NCI-H526 treated with DMSO at 0.1 percent for 48 hours (cell line): ENCODE measurements at regions not wholly inside any gene's neighbourhood (a gene's known extent, or its start where the extent isn't known, plus 50 kb on each side); places are given as distances from the start of the nearest gene placed in this dataset.

ENCODE experiments used
- DNase-seq: peaks from one replicate; lab custom pipeline; 2025; lab: John Stamatoyannopoulos, UW

DNA sequence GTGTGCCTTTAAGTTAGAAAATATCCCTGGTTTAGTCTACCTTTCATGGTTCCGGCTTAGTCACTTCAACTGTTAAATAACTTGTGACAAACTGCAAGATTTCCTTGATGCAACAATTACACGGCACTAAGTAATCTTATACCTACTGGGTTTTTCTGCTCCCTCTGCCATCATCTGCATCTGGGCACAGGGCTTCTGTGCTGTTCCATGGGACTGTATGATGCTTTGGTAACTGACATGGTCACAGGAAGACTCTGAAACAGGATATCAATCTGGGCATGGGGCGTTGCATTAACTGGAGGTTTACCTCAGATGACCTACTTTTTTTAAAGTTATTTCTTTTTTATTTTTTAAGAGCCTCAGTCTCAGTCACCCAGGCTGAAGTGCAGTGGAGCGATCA is 365.4 kb downstream of the SS18 start:
- DNase-seq = no peak

- no peak for DNase-seq
Measured at GRCh38 chr18:25724121-25724520, 366.3 kb downstream of the SS18 start.

- DNase-seq = no peak
Measured at GRCh38 chr18:25713103-25713502, 361.1 kb upstream of the ZNF521 start.

DNA sequence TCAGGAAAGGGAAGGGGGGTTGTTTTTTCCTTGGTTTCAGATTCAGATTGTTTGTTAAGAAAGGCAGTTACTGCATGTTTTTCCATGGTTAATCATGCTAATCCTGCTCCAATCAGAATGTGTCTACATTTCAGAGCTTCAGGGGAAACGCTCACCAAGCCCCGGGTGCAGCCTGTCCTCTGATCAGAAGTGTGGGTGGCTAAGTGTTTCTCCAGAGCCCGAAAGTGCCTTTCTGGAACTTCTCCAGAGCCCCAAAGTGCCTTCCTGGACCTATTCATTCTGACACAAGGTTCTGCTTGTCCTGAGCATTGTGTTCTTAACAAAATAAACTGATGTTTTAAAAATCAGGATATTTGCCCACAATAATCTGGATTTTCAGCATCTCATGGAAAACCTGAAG is 359.0 kb upstream of the ZNF521 start:
- DNase-seq = no peak

DNA sequence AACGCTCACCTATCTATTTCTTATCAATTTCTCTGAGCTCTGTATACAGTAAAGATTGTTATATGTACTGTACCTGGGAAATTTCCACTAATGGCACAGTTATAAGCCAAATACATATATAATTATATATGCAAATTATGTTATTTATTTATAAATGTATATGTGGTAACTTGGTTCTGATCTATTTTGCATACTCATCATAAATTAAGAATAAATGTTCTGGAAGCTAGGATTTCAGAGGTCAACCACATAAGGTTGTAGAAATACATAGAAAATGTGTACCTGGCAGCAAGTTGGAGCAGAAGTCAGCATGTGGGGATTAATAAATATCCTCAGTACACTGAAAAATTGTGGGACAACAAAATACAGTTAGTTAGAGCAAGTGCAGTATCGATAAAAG is 353.7 kb upstream of the ZNF521 start:
- no peak for DNase-seq

- no peak for DNase-seq
Measured at GRCh38 chr18:25704494-25704893, 352.5 kb upstream of the ZNF521 start.

DNA sequence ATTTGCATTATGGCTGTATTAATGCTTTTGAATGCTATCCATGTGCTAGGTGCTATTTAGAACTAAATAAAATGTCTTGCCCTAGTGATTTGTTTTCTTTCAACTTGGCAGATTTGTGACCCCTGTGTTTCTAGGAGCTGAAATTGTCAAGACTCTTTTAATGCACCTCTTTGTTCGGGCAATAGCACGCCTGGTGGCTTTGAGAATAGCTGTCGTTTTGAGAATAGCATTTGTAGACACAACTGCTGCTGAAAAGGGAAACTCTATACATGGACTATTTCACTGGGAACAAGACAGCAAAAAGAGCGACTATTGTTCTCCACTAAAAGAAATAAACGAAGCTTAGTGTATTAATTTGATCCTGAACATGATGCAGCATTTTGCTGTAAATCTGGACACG is 352.1 kb upstream of the ZNF521 start:
- DNase-seq = no peak

DNA sequence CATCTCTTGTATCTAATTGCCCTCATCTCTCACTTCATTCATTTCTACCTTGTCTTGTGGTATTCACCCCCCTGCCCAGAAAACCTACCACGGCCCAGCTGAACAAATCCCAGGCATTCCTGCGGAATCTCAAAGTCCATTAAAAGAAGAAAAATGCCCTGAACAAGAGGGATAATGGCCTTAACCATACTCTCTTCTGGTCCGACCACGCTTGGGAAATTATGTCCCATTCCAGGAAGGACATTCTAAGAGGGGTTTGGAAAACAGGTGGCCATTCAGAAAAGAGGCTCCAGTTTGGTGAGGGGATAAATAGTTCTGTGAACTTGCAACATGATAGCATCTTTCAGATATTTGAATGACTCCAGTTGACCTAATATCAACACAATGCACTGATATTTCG is 349.9 kb upstream of the ZNF521 start:
- DNase-seq = no peak

DNA sequence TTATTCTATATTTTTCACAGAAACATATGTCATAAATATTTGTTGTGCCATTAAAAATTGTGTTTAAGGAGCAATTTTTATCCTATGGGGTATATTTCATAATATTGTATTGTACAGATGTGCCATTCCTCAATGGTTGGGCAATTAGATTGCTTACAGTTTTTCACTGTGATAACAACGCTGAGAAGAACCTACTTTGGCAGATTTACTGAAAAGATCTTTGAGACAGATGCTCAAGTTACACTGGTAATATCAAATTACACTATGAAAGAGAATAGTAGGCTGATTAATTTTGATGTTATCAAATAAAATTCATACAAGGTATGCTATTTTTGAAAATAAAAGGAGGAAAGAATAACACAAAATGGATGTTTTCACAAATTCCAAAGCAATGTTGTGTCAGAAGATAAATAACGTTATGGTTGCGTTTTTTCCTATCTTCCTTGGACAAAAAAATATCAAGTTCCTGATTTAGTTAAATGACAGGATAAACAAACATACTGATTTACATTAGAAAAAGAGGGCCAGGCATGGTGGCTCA is 335.1 kb upstream of the ZNF521 start:
- DNase-seq = no peak

DNA sequence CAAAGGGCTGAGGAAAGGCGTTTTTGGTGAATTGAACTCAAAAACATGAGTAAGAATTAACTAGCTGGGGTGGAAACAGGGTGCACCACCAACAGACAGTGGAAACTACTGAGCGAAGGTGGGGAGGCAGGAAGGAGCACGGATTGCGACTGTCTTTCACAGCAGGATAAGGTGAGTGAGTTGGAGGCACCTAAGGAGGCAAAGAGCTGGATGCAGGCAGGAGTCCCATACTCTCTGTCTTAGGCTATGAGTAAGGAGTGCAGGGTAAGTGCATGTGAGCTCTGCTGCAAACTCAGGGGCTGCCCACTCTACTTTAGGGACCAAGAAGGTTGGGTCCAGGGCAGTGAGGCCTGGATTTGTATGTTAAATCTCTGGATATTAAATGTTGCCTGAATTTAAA is 333.1 kb upstream of the ZNF521 start:
- DNase-seq = no peak

GRCh38 chr18:25679491-25679890 is 327.5 kb upstream of the ZNF521 start:
- no peak for DNase-seq

- DNase-seq = no peak
Measured at GRCh38 chr18:25678221-25678620, 326.3 kb upstream of the ZNF521 start.

DNA sequence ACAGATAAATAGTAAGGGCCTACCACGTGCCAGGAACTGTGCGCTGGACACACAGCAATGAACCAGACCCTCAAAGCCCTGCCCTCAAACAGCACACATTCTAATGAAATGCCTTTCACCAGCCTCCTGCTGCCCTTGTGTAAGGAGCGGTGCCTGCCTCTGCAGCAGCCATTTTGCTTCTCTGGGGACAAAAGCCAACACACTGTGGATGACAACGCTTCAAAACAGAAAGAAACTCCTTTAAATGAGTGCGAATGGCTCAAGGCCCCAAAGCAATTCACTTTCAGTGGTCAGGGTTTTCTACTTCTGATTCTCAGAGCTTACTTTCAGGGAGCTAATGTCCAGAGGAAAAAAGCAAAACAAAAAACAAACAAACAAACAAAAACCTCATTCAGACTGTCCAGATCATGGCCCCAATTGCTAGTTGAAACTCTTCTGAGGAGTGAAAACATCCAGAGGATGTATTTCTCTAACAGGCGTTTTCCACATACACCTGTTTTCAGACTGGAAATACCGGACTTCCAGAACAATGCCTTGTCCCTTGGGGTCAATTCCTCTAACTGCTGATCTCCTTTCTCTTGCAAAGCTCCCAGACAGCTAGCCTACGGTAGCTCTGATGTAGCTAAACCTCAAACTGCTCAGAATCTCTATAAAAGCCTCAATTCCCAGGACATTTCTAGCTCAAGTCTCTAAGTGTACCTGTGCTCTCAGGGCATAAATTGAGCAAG is 323.3 kb upstream of the ZNF521 start:
- DNase-seq = no peak

DNA sequence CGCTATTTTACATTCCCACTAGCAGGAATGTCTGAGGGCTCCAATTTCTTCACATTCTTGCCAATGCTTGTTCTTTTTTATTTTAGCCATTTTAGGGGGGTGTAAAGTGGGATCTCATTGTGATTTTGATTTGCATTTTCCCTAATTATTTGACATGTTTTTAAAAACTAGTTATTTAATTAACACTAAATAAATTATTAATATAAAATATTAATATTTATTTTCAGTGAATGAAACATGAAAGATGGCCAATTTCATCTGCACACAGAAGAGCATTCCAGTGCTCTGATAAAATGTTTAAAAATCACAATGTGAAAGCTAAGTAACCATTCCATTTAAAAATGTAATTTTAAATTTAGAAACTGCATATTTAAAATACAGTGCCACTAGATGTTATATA is 322.2 kb upstream of the ZNF521 start:
- no peak for DNase-seq

DNA sequence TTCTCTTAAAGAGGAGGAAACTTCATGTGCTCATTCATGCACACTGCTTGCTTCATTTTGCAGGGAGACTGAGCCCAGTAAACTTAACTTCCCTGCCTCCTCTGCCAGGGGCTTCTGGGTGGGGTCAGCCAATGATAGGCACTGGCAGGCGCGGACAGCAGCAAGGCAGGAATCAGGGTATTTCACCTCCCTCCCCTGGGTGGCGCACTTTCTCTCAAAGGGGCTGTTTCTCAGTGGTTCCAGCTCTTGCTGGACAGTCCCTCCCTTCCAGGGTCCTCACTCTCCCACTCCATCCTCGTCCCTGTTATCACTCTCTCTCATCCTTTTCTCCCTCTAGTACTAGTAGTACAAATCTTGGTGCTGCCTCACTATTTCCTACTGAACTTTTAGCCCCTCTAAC is 320.5 kb upstream of the ZNF521 start:
- DNase-seq = no peak

DNA sequence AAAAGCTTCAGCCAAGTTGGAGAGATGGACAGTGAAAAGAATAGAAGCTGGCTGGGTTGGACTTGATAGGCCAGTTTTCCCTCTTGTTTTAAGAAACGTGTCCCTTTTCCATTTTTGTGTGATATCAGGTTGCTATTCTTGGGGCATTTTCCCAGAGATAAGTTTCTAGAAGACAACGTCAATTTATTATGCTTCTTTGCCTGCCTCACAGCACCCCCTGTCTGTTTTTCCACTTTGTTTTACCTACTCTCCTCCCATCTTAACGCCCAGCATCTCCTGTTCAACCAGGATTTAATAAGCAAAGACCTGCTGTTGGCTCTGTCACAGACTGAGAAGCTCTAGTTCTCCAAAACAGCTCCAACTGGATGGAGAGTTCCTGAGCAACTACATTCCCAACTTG is 317.8 kb upstream of the ZNF521 start:
- no peak for DNase-seq

- no peak for DNase-seq
Measured at GRCh38 chr18:25662272-25662671, 310.3 kb upstream of the ZNF521 start.

GRCh38 chr18:25661831-25662230 is 309.9 kb upstream of the ZNF521 start:
- DNase-seq = no peak

DNA sequence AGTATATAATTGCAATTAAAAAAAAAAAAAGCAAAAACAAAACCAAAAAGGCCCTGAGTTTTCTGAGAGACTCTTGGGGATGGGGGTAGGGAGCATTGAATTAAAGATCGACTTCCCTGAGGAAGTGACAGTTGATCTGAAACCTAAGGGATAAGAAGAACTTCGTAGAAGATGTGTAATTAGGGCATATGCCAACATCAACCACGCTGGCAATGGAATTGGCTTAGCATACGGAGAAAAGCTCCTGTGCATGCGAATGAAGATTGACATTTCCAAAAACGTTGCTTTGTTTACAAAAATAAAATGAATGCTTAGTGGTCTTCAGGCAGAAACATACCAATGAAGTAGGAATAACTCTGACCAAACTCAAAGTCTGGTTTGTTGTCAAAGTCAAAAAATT is 307.6 kb upstream of the ZNF521 start:
- DNase-seq = no peak

GRCh38 chr18:25658476-25658875 is 306.5 kb upstream of the ZNF521 start:
- no peak for DNase-seq

DNA sequence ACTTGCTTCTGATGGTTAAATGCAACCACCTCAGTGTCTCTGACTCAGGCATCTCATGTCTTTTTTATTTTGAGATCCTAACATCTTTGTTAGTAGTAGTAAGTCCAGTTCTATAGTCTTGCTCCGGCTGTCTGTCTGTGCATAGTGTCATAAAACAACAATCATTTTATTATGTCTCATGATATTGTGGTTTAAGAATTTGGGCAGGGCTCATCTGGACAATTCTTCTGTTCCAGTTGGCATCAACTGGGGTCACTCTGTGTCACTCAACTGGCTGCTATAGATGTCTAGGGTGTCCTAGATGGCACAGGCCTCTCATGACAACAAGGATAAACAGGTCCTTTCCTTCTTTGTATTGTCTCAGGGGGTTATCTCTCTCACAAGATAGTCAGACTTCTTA is 299.6 kb upstream of the ZNF521 start:
- no peak for DNase-seq

GRCh38 chr18:25650201-25650941 is 298.4 kb upstream of the ZNF521 start:
- no peak for DNase-seq

GRCh38 chr18:25648716-25649260 is 296.8 kb upstream of the ZNF521 start:
- no peak for DNase-seq
